GM23338 (cell line): ENCODE measurements at regions not wholly inside any gene's neighbourhood (a gene's known extent, or its start where the extent isn't known, plus 50 kb on each side); places are given as distances from the start of the nearest gene placed in this dataset.
A peak's percentile ranks its signal among the peaks of the same experiment; 100 is the strongest.

Experiments
- ATAC-seq: fragments of 200-7000 bp; cut with Tn5 transposase; 3 replicates; pipeline ENCODE4 v1.9.1; 2020
- DNase-seq: peaks from one replicate; pipeline ENCODE4 v3.0.0-alpha.2; 2015; ENCODE audit warnings: low spot score
- H2AFZ ChIP-seq: fragments of 200-600 bp; sonication (generic); 2 replicates; pipeline ENCODE4 v1.8.0; 2016; ENCODE audit warnings: antibody characterized with exemption, mild to moderate bottlenecking, moderate library complexity
- H3F3A ChIP-seq: fragments of 200-600 bp; sonication (generic); replicated peaks from 2 replicates; pipeline ENCODE4 v1.8.0; 2017; ENCODE audit warnings: antibody characterized with exemption, mixed run types, low read depth
- H3K27ac ChIP-seq: fragments of 200-600 bp; sonication (generic); 2 replicates; pipeline ENCODE4 v1.6.1; 2016; ENCODE audit warnings: low read depth
- H3K27me3 ChIP-seq: fragments of 200-600 bp; sonication (generic); 2 replicates; pipeline ENCODE4 v1.8.0; 2016; ENCODE audit warnings: mild to moderate bottlenecking, mixed run types, moderate library complexity; ENCODE audit not compliant: insufficient read depth
- H3K36me3 ChIP-seq: fragments of 200-600 bp; sonication (generic); 2 replicates; pipeline ENCODE4 v1.8.0; 2016; ENCODE audit warnings: mild to moderate bottlenecking; ENCODE audit not compliant: insufficient read depth
- H3K4me1 ChIP-seq: fragments of 200-600 bp; sonication (generic); 2 replicates; pipeline ENCODE4 v1.8.0; 2016; ENCODE audit warnings: mild to moderate bottlenecking, moderate library complexity; ENCODE audit not compliant: insufficient read depth
- H3K4me2 ChIP-seq: fragments of 200-600 bp; sonication (generic); 2 replicates; pipeline ENCODE4 v1.7.1; 2017; ENCODE audit warnings: mixed run types
- H3K4me3 ChIP-seq: fragments of 200-600 bp; sonication (generic); 2 replicates; pipeline ENCODE4 v1.6.1; 2016; ENCODE audit warnings: mixed run types
- H3K79me2 ChIP-seq: fragments of 200-600 bp; sonication (generic); replicated peaks from 2 replicates; pipeline ENCODE4 v1.8.0; 2017; ENCODE audit warnings: mild to moderate bottlenecking; ENCODE audit not compliant: insufficient read depth
- H3K9me2 ChIP-seq: fragments of 200-600 bp; sonication (generic); 2 replicates; pipeline ENCODE4 v1.8.0; 2017; ENCODE audit not compliant: insufficient read depth
- H4K20me1 ChIP-seq: fragments of 200-600 bp; sonication (generic); replicated peaks from 2 replicates; pipeline ENCODE4 v1.8.0; 2017; ENCODE audit warnings: mild to moderate bottlenecking; ENCODE audit not compliant: insufficient read depth
- H3K27ac Mint-ChIP-seq: 2 replicates; pipeline ENCODE4 v1.8.0; 2020; ENCODE audit warnings: inconsistent platforms, mild to moderate bottlenecking, moderate library complexity, mixed read lengths
- H3K27me3 Mint-ChIP-seq: 3 replicates; pipeline ENCODE4 v1.8.0; 2022; ENCODE audit warnings: low read depth, mild to moderate bottlenecking, moderate library complexity, mixed read lengths, inconsistent platforms; ENCODE audit not compliant: insufficient read depth, poor library complexity
- H3K36me3 Mint-ChIP-seq: 3 replicates; pipeline ENCODE4 v1.8.0; 2021; ENCODE audit warnings: low read depth, mild to moderate bottlenecking, inconsistent platforms, moderate library complexity, mixed read lengths
- H3K4me1 Mint-ChIP-seq: 3 replicates; pipeline ENCODE4 v1.8.0; 2020; ENCODE audit warnings: mild to moderate bottlenecking, inconsistent platforms, mixed read lengths
- H3K4me3 Mint-ChIP-seq: 3 replicates; pipeline ENCODE4 v1.8.0; 2021; ENCODE audit warnings: moderate library complexity, mild to moderate bottlenecking, inconsistent platforms, mixed read lengths
- H3K9me3 Mint-ChIP-seq: 3 replicates; pipeline ENCODE4 v1.8.0; 2020; ENCODE audit warnings: moderate library complexity, mild to moderate bottlenecking, inconsistent platforms, mixed read lengths
- CREB1 ChIP-seq: fragments of 250-450 bp; sonication (Bioruptor Pico); IDR thresholded peaks from 2 replicates; pipeline ENCODE4 v1.5.0; 2020; ENCODE audit warnings: low read depth, mild to moderate bottlenecking, moderate library complexity
- CTCF ChIP-seq, 2 experiments: fragments of 200-600 bp in 1 of 2; sonication (generic) in 1 of 2; conservative IDR thresholded peaks; 2 replicates each; pipeline versions ENCODE4 v1.5.1 to v1.6.1; 2016 to 2017; ENCODE audit warnings: antibody characterized with exemption in 2 of 2, low read depth in 2 of 2, mild to moderate bottlenecking in 2 of 2, moderate library complexity in 1 of 2
- EZH2 ChIP-seq: fragments of 200-600 bp; sonication (generic); IDR thresholded peaks from one replicate; pipeline ENCODE4 v1.8.0; 2017; ENCODE audit warnings: antibody characterized with exemption, mild to moderate bottlenecking, low read depth; ENCODE audit not compliant: unreplicated experiment
- EZH2phosphoT487 ChIP-seq: fragments of 200-600 bp; sonication (generic); IDR thresholded peaks from one replicate; pipeline ENCODE4 v1.8.1; 2018; ENCODE audit warnings: antibody characterized with exemption; ENCODE audit not compliant: unreplicated experiment
- JUNB ChIP-seq: IDR thresholded peaks from one replicate; pipeline ENCODE4 v1.6.1; 2016; ENCODE audit warnings: antibody characterized with exemption; ENCODE audit not compliant: unreplicated experiment
- REST ChIP-seq: IDR thresholded peaks from one replicate; pipeline ENCODE4 v1.6.1; 2018; ENCODE audit warnings: antibody characterized with exemption; ENCODE audit not compliant: unreplicated experiment
- STAT1 ChIP-seq: IDR thresholded peaks from one replicate; pipeline ENCODE4 v1.6.1; 2016; ENCODE audit warnings: antibody characterized with exemption; ENCODE audit not compliant: unreplicated experiment
- ZNF331 ChIP-seq: fragments of 250-450 bp; sonication (Bioruptor Pico); IDR thresholded peaks from 2 replicates; pipeline ENCODE4 v1.5.0; 2020; ENCODE audit warnings: low read depth, mild to moderate bottlenecking, moderate library complexity

- H3F3A ChIP-seq = no peaks in the 10 kb centered on the region
- H3K27ac Mint-ChIP-seq = peak overlapping the region; percentile 85; the same call in 1 of the 2 replicates
- no peaks in the 10 kb centered on the region for H3K4me1 ChIP-seq
These were observed 664.3 kb upstream of the EDIL3 start for GRCh38 chr5:85049020-85049419.

GRCh38 chr5:85052826-85053225 lies 668.1 kb upstream of the EDIL3 start:
- Mint-ChIP-seq H3K27ac (no peak overlapping the region), H3K9me3 (no peaks in the 10 kb centered on the region), H3K36me3 (no peaks in the 10 kb centered on the region; the same call in 2 of the 3 replicates), H3K4me3 (no peak overlapping the region), H3K27me3 (no peaks in the 10 kb centered on the region), H3K4me1 (peaks cover 2% of the 10 kb centered on the region; the same call in 2 of the 3 replicates)
- H2AFZ ChIP-seq = peak overlapping the region; percentile 69; the same call in 1 of the 2 replicates
- H4K20me1 ChIP-seq = no peaks in the 10 kb centered on the region
- no peak overlapping the region for H3K4me3 ChIP-seq
- H3K9me2 ChIP-seq = no peaks in the 10 kb centered on the region
- H3K36me3 ChIP-seq = no peaks in the 10 kb centered on the region
- H3K27ac ChIP-seq = no peak overlapping the region
- H3K4me1 ChIP-seq = no peaks in the 10 kb centered on the region
- H3K27me3 ChIP-seq = no peaks in the 10 kb centered on the region
- DNase-seq = no peak
- no peaks in the 10 kb centered on the region for H3F3A ChIP-seq
- ATAC-seq = no peak
- H3K79me2 ChIP-seq = no peaks in the 10 kb centered on the region
- H3K4me2 ChIP-seq = no peak overlapping the region
- no peak for TF ChIP-seq JUNB
- no peak for TF ChIP-seq EZH2phosphoT487
- TF ChIP-seq STAT1 = no peak
- TF ChIP-seq REST = no peak
- no peak for TF ChIP-seq CREB1 (CRISPR knock-in tag)
- TF ChIP-seq ZNF331 (CRISPR knock-in tag) = no peak
- no peak for TF ChIP-seq EZH2
- TF ChIP-seq CTCF (conservative IDR thresholded peaks at IDR 0.05; ENCODE audit: low read depth in 2 of 2) = no peak

More at GRCh38 chr5:85049020-85049419, 664.3 kb upstream of the EDIL3 start:
- Histone ChIP-seq H3K79me2 (no peaks in the 10 kb centered on the region), H2AFZ (peak overlapping the region; percentile 14), H4K20me1 (no peaks in the 10 kb centered on the region), H3K36me3 (no peaks in the 10 kb centered on the region), H3K27ac (no peak overlapping the region), H3K4me2 (no peak overlapping the region), H3K27me3 (no peaks in the 10 kb centered on the region), H3K4me3 (no peak overlapping the region), H3K9me2 (no peaks in the 10 kb centered on the region)
- ATAC-seq (peak; percentile 96), DNase-seq (peak; percentile 82)
- H3K4me1 Mint-ChIP-seq = peaks cover 2% of the 10 kb centered on the region; the same call in 2 of the 3 replicates
- H3K9me3 Mint-ChIP-seq = no peaks in the 10 kb centered on the region; the same call in 2 of the 3 replicates
- TF ChIP-seq CTCF (conservative IDR thresholded peaks at IDR 0.05; ENCODE audit: low read depth in 2 of 2) = peak; percentile 68 to 84
- TF ChIP-seq JUNB = no peak
- H3K27me3 Mint-ChIP-seq = peaks cover 3% of the 10 kb centered on the region
- no peaks in the 10 kb centered on the region; the same call in 2 of the 3 replicates for H3K36me3 Mint-ChIP-seq
- H3K4me3 Mint-ChIP-seq = no peak overlapping the region
